NCI-H187 (cell line): ENCODE measurements at regions not wholly inside any gene's neighbourhood (a gene's known extent, or its start where the extent isn't known, plus 50 kb on each side); places are given as distances from the start of the nearest gene placed in this dataset.
"Not testable (repeated sequence)": the region's sequence is repeated elsewhere in the genome, so short reads cannot be mapped to it uniquely, and the experiment has no call there.

ENCODE experiments used
- DNase-seq, 2 experiments: peaks; one replicate each; lab custom pipeline; 2025; lab: John Stamatoyannopoulos, UW

GRCh38 chr1:91098299-91098906 lies 76.6 kb upstream of the ZNF644 start:
- no peak for DNase-seq

- DNase-seq: not testable (repeated sequence)
Measured at GRCh38 chr1:91095321-91095720, 73.5 kb upstream of the ZNF644 start.

- DNase-seq: no peak
Measured at GRCh38 chr1:91092503-91092902, 70.7 kb upstream of the ZNF644 start.

GRCh38 chr1:91091812-91092211 lies 70.0 kb upstream of the ZNF644 start:
- DNase-seq: no peak

- no peak for DNase-seq
Measured at GRCh38 chr1:91080650-91081049, 58.8 kb upstream of the ZNF644 start.

GRCh38 chr1:91078859-91079258 lies 57.0 kb upstream of the ZNF644 start:
- no peak for DNase-seq

- DNase-seq: no peak
Measured at GRCh38 chr1:91076834-91077233, 55.0 kb upstream of the ZNF644 start.

GRCh38 chr1:91075233-91076135 lies 53.6 kb upstream of the ZNF644 start:
- no peak for DNase-seq

GRCh38 chr1:91073299-91073698 lies 51.5 kb upstream of the ZNF644 start:
- no peak for DNase-seq

GRCh38 chr1:91071838-91072237 lies 50.0 kb upstream of the ZNF644 start:
- no peak for DNase-seq
